Skeletal muscle satellite cell (primary cell): ENCODE measurements at regions not wholly inside any gene's neighbourhood (a gene's known extent, or its start where the extent isn't known, plus 50 kb on each side); places are given as distances from the start of the nearest gene placed in this dataset.

Experiments used
- H3K27me3 ChIP-seq: 2 replicates; pipeline ENCODE4 v1.7.0; 2013; ENCODE audit warnings: low read length; ENCODE audit not compliant: control insufficient read depth, insufficient read depth
- H3K36me3 ChIP-seq: 2 replicates; pipeline ENCODE4 v1.7.0; 2013; ENCODE audit warnings: mild to moderate bottlenecking, control low read depth, low read length; ENCODE audit not compliant: insufficient read depth
- H3K4me1 ChIP-seq: 2 replicates; pipeline ENCODE4 v1.7.0; 2013; ENCODE audit warnings: low read length; ENCODE audit not compliant: control insufficient read depth, insufficient read depth
- H3K4me2 ChIP-seq: 2 replicates; pipeline ENCODE4 v1.7.0; 2013; ENCODE audit warnings: mild to moderate bottlenecking, low read length
- H3K4me3 ChIP-seq: 2 replicates; pipeline ENCODE4 v1.7.0; 2013; ENCODE audit warnings: low read length
- H3K9ac ChIP-seq: 2 replicates; pipeline ENCODE4 v1.7.0; 2013; ENCODE audit warnings: mild to moderate bottlenecking, low read depth, low read length, moderate library complexity
- H3K9me3 ChIP-seq: replicated peaks from 2 replicates; pipeline ENCODE4 v1.7.0; 2013; ENCODE audit warnings: mild to moderate bottlenecking, control low read depth, low read length

- H3K4me3 ChIP-seq: no peak overlapping the region
- H3K4me1 ChIP-seq: no peaks in the 10 kb centered on the region
- H3K9me3 ChIP-seq: no peaks in the 10 kb centered on the region
- no peak overlapping the region for H3K9ac ChIP-seq
- no peaks in the 10 kb centered on the region for H3K36me3 ChIP-seq
- H3K4me2 ChIP-seq: no peak overlapping the region
- peaks cover 16% of the 10 kb centered on the region for H3K27me3 ChIP-seq
These were observed 98.7 kb upstream of the PALM2AKAP2 start for GRCh38 chr9:109681301-109681700.

- Histone ChIP-seq H3K4me1 (no peaks in the 10 kb centered on the region), H3K9ac (no peak overlapping the region), H3K4me3 (no peak overlapping the region), H3K36me3 (no peaks in the 10 kb centered on the region), H3K9me3 (no peaks in the 10 kb centered on the region), H3K4me2 (no peak overlapping the region), H3K27me3 (peaks cover 12% of the 10 kb centered on the region)
These were observed 97.8 kb upstream of the PALM2AKAP2 start for GRCh38 chr9:109682227-109682626.

GRCh38 chr9:109683521-109683920 lies 96.5 kb upstream of the PALM2AKAP2 start:
- Histone ChIP-seq H3K36me3 (no peaks in the 10 kb centered on the region), H3K9me3 (no peaks in the 10 kb centered on the region), H3K4me3 (no peak overlapping the region), H3K4me1 (no peaks in the 10 kb centered on the region), H3K27me3 (peaks cover 6% of the 10 kb centered on the region), H3K9ac (no peak overlapping the region), H3K4me2 (no peak overlapping the region)

GRCh38 chr9:109689701-109690100 lies 90.3 kb upstream of the PALM2AKAP2 start:
- Histone ChIP-seq H3K4me3 (no peak overlapping the region), H3K4me2 (no peak overlapping the region), H3K27me3 (peaks cover 3% of the 10 kb centered on the region), H3K36me3 (no peaks in the 10 kb centered on the region), H3K9me3 (no peaks in the 10 kb centered on the region), H3K4me1 (no peaks in the 10 kb centered on the region), H3K9ac (no peak overlapping the region)

GRCh38 chr9:109699019-109699418 lies 81.0 kb upstream of the PALM2AKAP2 start:
- Histone ChIP-seq H3K9ac (no peak overlapping the region), H3K4me2 (no peak overlapping the region), H3K9me3 (no peaks in the 10 kb centered on the region), H3K36me3 (no peaks in the 10 kb centered on the region), H3K4me3 (no peak overlapping the region), H3K27me3 (no peaks in the 10 kb centered on the region), H3K4me1 (no peaks in the 10 kb centered on the region)

GRCh38 chr9:109704546-109704945 lies 75.5 kb upstream of the PALM2AKAP2 start:
- Histone ChIP-seq H3K36me3 (no peaks in the 10 kb centered on the region), H3K27me3 (peaks cover 13% of the 10 kb centered on the region), H3K9me3 (no peaks in the 10 kb centered on the region), H3K4me3 (no peak overlapping the region), H3K9ac (no peak overlapping the region), H3K4me1 (peaks cover 9% of the 10 kb centered on the region), H3K4me2 (no peak overlapping the region)

- Histone ChIP-seq H3K36me3 (no peaks in the 10 kb centered on the region), H3K27me3 (peaks cover 13% of the 10 kb centered on the region), H3K9ac (no peak overlapping the region), H3K9me3 (no peaks in the 10 kb centered on the region), H3K4me1 (peaks cover 9% of the 10 kb centered on the region), H3K4me3 (no peak overlapping the region), H3K4me2 (no peak overlapping the region)
These were observed 74.5 kb upstream of the PALM2AKAP2 start for GRCh38 chr9:109705515-109705914.

GRCh38 chr9:109707355-109707754 lies 72.6 kb upstream of the PALM2AKAP2 start:
- H3K4me1 ChIP-seq: peaks cover 9% of the 10 kb centered on the region
- no peak overlapping the region for H3K4me2 ChIP-seq
- no peaks in the 10 kb centered on the region for H3K9me3 ChIP-seq
- H3K4me3 ChIP-seq: no peak overlapping the region
- H3K36me3 ChIP-seq: no peaks in the 10 kb centered on the region
- peaks cover 15% of the 10 kb centered on the region for H3K27me3 ChIP-seq
- no peak overlapping the region for H3K9ac ChIP-seq

GRCh38 chr9:109708451-109708945 lies 71.5 kb upstream of the PALM2AKAP2 start:
- Histone ChIP-seq H3K4me2 (no peak overlapping the region), H3K36me3 (no peaks in the 10 kb centered on the region), H3K4me1 (peaks cover 9% of the 10 kb centered on the region), H3K9ac (no peak overlapping the region), H3K9me3 (no peaks in the 10 kb centered on the region), H3K4me3 (no peak overlapping the region), H3K27me3 (peaks cover 20% of the 10 kb centered on the region)

- Histone ChIP-seq H3K4me3 (no peak overlapping the region), H3K4me1 (peaks cover 9% of the 10 kb centered on the region), H3K36me3 (no peaks in the 10 kb centered on the region), H3K27me3 (peaks cover 29% of the 10 kb centered on the region), H3K9ac (no peak overlapping the region), H3K4me2 (no peak overlapping the region), H3K9me3 (no peaks in the 10 kb centered on the region)
These were observed 70.1 kb upstream of the PALM2AKAP2 start for GRCh38 chr9:109709866-109710265.

- Histone ChIP-seq H3K4me1 (peaks cover 9% of the 10 kb centered on the region), H3K9me3 (no peaks in the 10 kb centered on the region), H3K36me3 (no peaks in the 10 kb centered on the region), H3K9ac (no peak overlapping the region), H3K27me3 (peaks cover 29% of the 10 kb centered on the region), H3K4me2 (no peak overlapping the region), H3K4me3 (no peak overlapping the region)
These were observed 69.2 kb upstream of the PALM2AKAP2 start for GRCh38 chr9:109710830-109711229.

GRCh38 chr9:109715344-109715743 lies 64.7 kb upstream of the PALM2AKAP2 start:
- Histone ChIP-seq H3K4me3 (no peak overlapping the region), H3K4me1 (peaks cover 4% of the 10 kb centered on the region), H3K4me2 (no peak overlapping the region), H3K36me3 (no peaks in the 10 kb centered on the region), H3K27me3 (peaks cover 17% of the 10 kb centered on the region), H3K9me3 (no peaks in the 10 kb centered on the region), H3K9ac (no peak overlapping the region)
